IMR-90 (cell line): ENCODE measurements at regions not wholly inside any gene's neighbourhood (a gene's known extent, or its start where the extent isn't known, plus 50 kb on each side); places are given as distances from the start of the nearest gene placed in this dataset.

Experiments used
- ATAC-seq: fragments of 200-7000 bp; cut with Tn5 transposase; 2 replicates; pipeline ENCODE4 v1.9.1; 2020; ENCODE audit warnings: low read depth, mild to moderate bottlenecking, moderate library complexity
- BruUV-seq: library from RNA; stranded (reverse); fragments of 400-500 nt; replicated peaks from 2 replicates; lab custom pipeline; 2021; lab: Mats Ljungman, UMichigan
- CTCF ChIA-PET: fragments of 300-600 bp; formaldehyde crosslinking; extraction: SDS; loops from one replicate; lab custom pipeline; 2021; ENCODE audit warnings: antibody characterized with exemption; lab: Yijun Ruan, JAX
- POLR2A ChIA-PET: fragments of 300-600 bp; sonication (Branson Sonifier 250); formaldehyde crosslinking; loops from one replicate; lab custom pipeline; 2022; ENCODE audit warnings: antibody characterized with exemption; ENCODE audit not compliant: unreplicated experiment; lab: Charles Lee
- DNase-seq: peaks from one replicate; pipeline ENCODE4 v3.0.0; 2013
- H2AFZ ChIP-seq: replicated peaks from 2 replicates; pipeline ENCODE3; 2013; ENCODE audit warnings: low read length, mild to moderate bottlenecking; ENCODE audit not compliant: poor library complexity
- H2AK5ac ChIP-seq: 2 replicates; pipeline ENCODE4 v1.6.1; 2013; ENCODE audit warnings: low read depth, low read length, inconsistent platforms
- H2AK9ac ChIP-seq: replicated peaks from 2 replicates; pipeline ENCODE3; 2013; ENCODE audit warnings: mild to moderate bottlenecking, low read depth, low read length, moderate library complexity; ENCODE audit not compliant: poor library complexity
- H2BK120ac ChIP-seq: 2 replicates; pipeline ENCODE4 v1.6.1; 2013; ENCODE audit warnings: low read depth, low read length, inconsistent platforms
- H2BK15ac ChIP-seq: 3 replicates; pipeline ENCODE4 v1.6.1; 2013; ENCODE audit warnings: low read depth, low read length, inconsistent platforms
- H2BK20ac ChIP-seq: 2 replicates; pipeline ENCODE4 v1.6.1; 2013; ENCODE audit warnings: low read depth, mild to moderate bottlenecking, inconsistent platforms, low read length, moderate library complexity
- H2BK5ac ChIP-seq: 2 replicates; pipeline ENCODE4 v1.6.1; 2013; ENCODE audit warnings: mild to moderate bottlenecking, low read depth, low read length, inconsistent platforms; ENCODE audit not compliant: poor library complexity, severe bottlenecking
- H3K14ac ChIP-seq: replicated peaks from 2 replicates; pipeline ENCODE4 v1.6.1; 2013; ENCODE audit warnings: low read depth, low read length, inconsistent platforms
- H3K18ac ChIP-seq: 2 replicates; pipeline ENCODE4 v1.6.1; 2013; ENCODE audit warnings: low read depth, low read length, control low read depth
- H3K23ac ChIP-seq: 2 replicates; pipeline ENCODE4 v1.6.1; 2013; ENCODE audit warnings: low read depth, low read length, inconsistent platforms
- H3K27ac ChIP-seq: 2 replicates; pipeline ENCODE4 v1.5.1; 2013; ENCODE audit warnings: mild to moderate bottlenecking, control low read depth, low read length; ENCODE audit not compliant: insufficient read depth
- H3K27me3 ChIP-seq: 2 replicates; pipeline ENCODE4 v1.6.1; 2013; ENCODE audit warnings: low read length; ENCODE audit not compliant: control insufficient read depth, insufficient read depth
- H3K36me3 ChIP-seq: 2 replicates; pipeline ENCODE4 v1.6.1; 2013; ENCODE audit warnings: low read length, mixed read lengths; ENCODE audit not compliant: control insufficient read depth, insufficient read depth
- H3K4ac ChIP-seq: 2 replicates; pipeline ENCODE4 v1.6.1; 2013; ENCODE audit warnings: low read depth, low read length, inconsistent platforms
- H3K4me1 ChIP-seq: 2 replicates; pipeline ENCODE4 v1.6.1; 2013; ENCODE audit warnings: low read length, mixed read lengths; ENCODE audit not compliant: control insufficient read depth, insufficient read depth
- H3K4me2 ChIP-seq: 2 replicates; pipeline ENCODE4 v1.6.1; 2013; ENCODE audit warnings: low read depth, mild to moderate bottlenecking, control low read depth, low read length, moderate library complexity
- H3K4me3 ChIP-seq: 2 replicates; pipeline ENCODE4 v1.5.1; 2013; ENCODE audit warnings: low read depth, mild to moderate bottlenecking, control low read depth, low read length, moderate library complexity; ENCODE audit not compliant: insufficient read depth
- H3K56ac ChIP-seq: 2 replicates; pipeline ENCODE4 v1.6.1; 2013; ENCODE audit warnings: low read length, inconsistent platforms; ENCODE audit not compliant: insufficient read depth; ENCODE audit errors: extremely low read depth
- H3K79me1 ChIP-seq, 2 experiments: 2 replicates each; pipeline ENCODE4 v1.6.1; 2013; ENCODE audit warnings: low read length in 2 of 2, inconsistent platforms in 1 of 2, low read depth in 1 of 2
- H3K9ac ChIP-seq: 2 replicates; pipeline ENCODE4 v1.6.1; 2013; ENCODE audit warnings: low read depth, low read length, control low read depth
- H3K9me1 ChIP-seq: 2 replicates; pipeline ENCODE4 v1.6.1; 2013; ENCODE audit warnings: low read length, inconsistent platforms; ENCODE audit not compliant: insufficient read depth
- H3K9me3 ChIP-seq: 2 replicates; pipeline ENCODE4 v1.6.1; 2013; ENCODE audit warnings: low read length; ENCODE audit not compliant: control insufficient read depth, insufficient read depth
- H4K20me1 ChIP-seq: 2 replicates; pipeline ENCODE4 v1.6.1; 2013; ENCODE audit warnings: low read length, inconsistent platforms; ENCODE audit not compliant: insufficient read depth
- H4K5ac ChIP-seq: 2 replicates; pipeline ENCODE4 v1.6.1; 2013; ENCODE audit warnings: mild to moderate bottlenecking, low read depth, low read length, control low read depth
- H4K8ac ChIP-seq, 2 experiments: 2 replicates each; pipeline ENCODE4 v1.6.1; 2013; ENCODE audit warnings: low read depth in 2 of 2, low read length in 2 of 2, control low read depth in 1 of 2, inconsistent platforms in 1 of 2
- H4K91ac ChIP-seq: 2 replicates; pipeline ENCODE4 v1.6.1; 2013; ENCODE audit warnings: low read depth, low read length, inconsistent platforms; ENCODE audit not compliant: insufficient read depth
- CHD1 ChIP-seq: IDR thresholded peaks from 2 replicates; pipeline ENCODE4 v1.6.1; 2012; ENCODE audit warnings: low read depth, low read length, improper control_type of control experiment
- MAZ ChIP-seq: IDR thresholded peaks from 2 replicates; pipeline ENCODE4 v1.6.1; 2012; ENCODE audit warnings: low read depth, mild to moderate bottlenecking, low read length, improper control_type of control experiment, moderate library complexity, borderline replicate concordance
- WGBS, 2 experiments: methylation state at CpG; one replicate each; pipeline versions ENCODE4 v1.1.5 to v1.1.7; 2013; ENCODE audit warnings: missing lambda C conversion rate in 2 of 2; ENCODE audit not compliant: insufficient read length in 1 of 2; ENCODE audit errors: extremely low coverage in 2 of 2; 5-methylcytosine and 5-hydroxymethylcytosine counted together
- dilution Hi-C: fragments of 300-500 bp; cut with HindIII; formaldehyde crosslinking; loops from one replicate; pipeline ENCODE4 v1.14.3; 2018; ENCODE audit warnings: low sequenced_read_pairs; ENCODE audit not compliant: unreplicated experiment
- in situ Hi-C: fragments of 300-500 bp; cut with MboI; formaldehyde crosslinking; loops from 3 replicates; pipeline ENCODE4 v1.14.3; 2019; ENCODE audit warnings: low sequenced_read_pairs, inconsistent platforms, mixed read lengths
- intact Hi-C: fragments of 100-400 bp; cut with micrococcal nuclease; formaldehyde crosslinking; loops from 2 replicates; pipeline ENCODE4 v1.10.0; 2022
- TF ChIP-seq, protein P1 (sequence below): conservative IDR thresholded peaks from 2 replicates; pipeline ENCODE4 v1.5.1; 2012; ENCODE audit warnings: mild to moderate bottlenecking, low read depth, low read length, improper control_type of control experiment

DNA sequence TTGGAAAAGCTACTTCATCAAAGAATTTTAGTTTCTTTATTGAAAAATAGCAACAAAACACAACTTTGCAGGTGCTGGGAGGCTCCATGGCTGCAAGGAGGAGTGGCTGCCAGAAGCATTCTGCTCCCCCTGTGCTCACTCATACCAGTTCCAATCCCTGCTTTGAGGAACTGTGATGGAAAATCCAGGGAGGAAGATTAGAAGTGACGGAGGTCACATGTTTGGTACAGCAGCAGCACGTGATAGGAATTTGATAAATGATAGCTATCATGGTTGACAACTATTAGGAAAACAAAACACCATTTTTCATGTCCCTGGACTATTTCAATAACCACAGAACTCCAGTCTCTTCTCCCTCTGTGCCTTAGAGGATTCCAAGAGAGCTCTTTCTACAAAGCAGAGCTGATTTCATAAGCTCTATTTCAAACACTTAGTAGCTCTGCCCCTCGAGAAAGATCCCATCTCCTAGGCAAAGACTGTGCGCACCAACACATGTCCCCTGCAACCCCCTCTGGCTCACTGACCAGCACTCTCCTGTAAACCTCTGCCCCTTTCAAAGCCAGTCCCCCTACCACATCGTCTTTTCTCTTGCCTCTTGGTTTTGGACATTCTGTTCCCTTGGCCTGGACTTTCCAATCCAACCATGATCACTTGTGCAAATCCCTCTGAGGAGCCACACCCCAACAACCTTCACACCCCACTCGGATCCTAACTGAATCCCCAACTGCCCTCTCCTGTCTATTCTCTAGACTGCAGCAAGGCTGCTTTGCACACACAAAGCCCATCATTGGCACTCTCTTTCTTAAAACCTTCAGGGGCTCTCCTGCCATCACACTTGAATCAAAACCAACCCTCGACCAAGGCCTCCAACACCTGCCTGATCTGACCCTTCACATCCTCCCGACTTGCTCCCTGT is 352.4 kb upstream of the PKDCC start:
- Histone ChIP-seq H2AK5ac (no peak overlapping the region), H3K4me3 (no peak overlapping the region), H3K4ac (no peak overlapping the region), H3K27me3 (peaks cover 6% of the 10 kb centered on the region; the same call in 1 of the 2 replicates), H3K18ac (no peak overlapping the region), H3K14ac (no peak overlapping the region), H3K4me1 (no peaks in the 10 kb centered on the region), H3K9ac (no peak overlapping the region), H3K27ac (no peak overlapping the region), H4K91ac (no peak overlapping the region), H3K23ac (no peak overlapping the region), H2AK9ac (no peak overlapping the region), H4K5ac (no peak overlapping the region), H2BK120ac (no peak overlapping the region), H3K4me2 (no peak overlapping the region), H3K79me1 (no peaks in the 10 kb centered on the region), H3K36me3 (no peaks in the 10 kb centered on the region), H3K56ac (no peak overlapping the region), H4K20me1 (no peaks in the 10 kb centered on the region), H2BK5ac (no peak overlapping the region), H4K8ac (no peak overlapping the region), H2AFZ (no peak overlapping the region), H2BK15ac (no peak overlapping the region), H3K9me1 (no peaks in the 10 kb centered on the region), H2BK20ac (no peak overlapping the region), H3K9me3 (no peaks in the 10 kb centered on the region)
- 15% methylated on average over 4 of the region's 8 CpGs; no CpG with 5 or more reads in 1 of the 2 experiments for whole genome bisulfite sequencing, 2 experiments
- CTCF ChIA-PET: no interaction called here
- intact Hi-C loops: no loop called here
- DNase-seq (no peak), ATAC-seq (no peak)
- POLR2A ChIA-PET: no interaction called here
- dilution Hi-C loops: no loop called here
- BruUV-seq: no TSS peak
- no peak for TF ChIP-seq CHD1
- no peak for TF ChIP-seq MAZ
- TF ChIP-seq, protein P1, sequence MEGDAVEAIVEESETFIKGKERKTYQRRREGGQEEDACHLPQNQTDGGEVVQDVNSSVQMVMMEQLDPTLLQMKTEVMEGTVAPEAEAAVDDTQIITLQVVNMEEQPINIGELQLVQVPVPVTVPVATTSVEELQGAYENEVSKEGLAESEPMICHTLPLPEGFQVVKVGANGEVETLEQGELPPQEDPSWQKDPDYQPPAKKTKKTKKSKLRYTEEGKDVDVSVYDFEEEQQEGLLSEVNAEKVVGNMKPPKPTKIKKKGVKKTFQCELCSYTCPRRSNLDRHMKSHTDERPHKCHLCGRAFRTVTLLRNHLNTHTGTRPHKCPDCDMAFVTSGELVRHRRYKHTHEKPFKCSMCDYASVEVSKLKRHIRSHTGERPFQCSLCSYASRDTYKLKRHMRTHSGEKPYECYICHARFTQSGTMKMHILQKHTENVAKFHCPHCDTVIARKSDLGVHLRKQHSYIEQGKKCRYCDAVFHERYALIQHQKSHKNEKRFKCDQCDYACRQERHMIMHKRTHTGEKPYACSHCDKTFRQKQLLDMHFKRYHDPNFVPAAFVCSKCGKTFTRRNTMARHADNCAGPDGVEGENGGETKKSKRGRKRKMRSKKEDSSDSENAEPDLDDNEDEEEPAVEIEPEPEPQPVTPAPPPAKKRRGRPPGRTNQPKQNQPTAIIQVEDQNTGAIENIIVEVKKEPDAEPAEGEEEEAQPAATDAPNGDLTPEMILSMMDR: no peak
- in situ Hi-C loops: no loop called here
